ENCODE measurements at regions not wholly inside any gene's neighbourhood (a gene's known extent, or its start where the extent isn't known, plus 50 kb on each side); places are given as distances from the start of the nearest gene placed in this dataset.

GRCh38 chr6:158906926-158907325 lies 87.8 kb upstream of the EZR start:
- Histone ChIP-seq H3K4me3 (ENCODE audit: low read depth, low read length) (no peak overlapping the region), H3K27ac (no peak overlapping the region), H3K36me3 (no peaks in the 10 kb centered on the region), H3K9me3 (ENCODE audit: severe bottlenecking) (peaks cover 10% of the 10 kb centered on the region), H3K27me3 (ENCODE audit: insufficient read depth, low read depth, severe bottlenecking) (no peaks in the 10 kb centered on the region)
- TF ChIP-seq, protein P1, sequence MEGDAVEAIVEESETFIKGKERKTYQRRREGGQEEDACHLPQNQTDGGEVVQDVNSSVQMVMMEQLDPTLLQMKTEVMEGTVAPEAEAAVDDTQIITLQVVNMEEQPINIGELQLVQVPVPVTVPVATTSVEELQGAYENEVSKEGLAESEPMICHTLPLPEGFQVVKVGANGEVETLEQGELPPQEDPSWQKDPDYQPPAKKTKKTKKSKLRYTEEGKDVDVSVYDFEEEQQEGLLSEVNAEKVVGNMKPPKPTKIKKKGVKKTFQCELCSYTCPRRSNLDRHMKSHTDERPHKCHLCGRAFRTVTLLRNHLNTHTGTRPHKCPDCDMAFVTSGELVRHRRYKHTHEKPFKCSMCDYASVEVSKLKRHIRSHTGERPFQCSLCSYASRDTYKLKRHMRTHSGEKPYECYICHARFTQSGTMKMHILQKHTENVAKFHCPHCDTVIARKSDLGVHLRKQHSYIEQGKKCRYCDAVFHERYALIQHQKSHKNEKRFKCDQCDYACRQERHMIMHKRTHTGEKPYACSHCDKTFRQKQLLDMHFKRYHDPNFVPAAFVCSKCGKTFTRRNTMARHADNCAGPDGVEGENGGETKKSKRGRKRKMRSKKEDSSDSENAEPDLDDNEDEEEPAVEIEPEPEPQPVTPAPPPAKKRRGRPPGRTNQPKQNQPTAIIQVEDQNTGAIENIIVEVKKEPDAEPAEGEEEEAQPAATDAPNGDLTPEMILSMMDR (IDR thresholded peaks at IDR 0.05; ENCODE audit: low read depth, low read length): no peak
- DNase-seq: no peak

DNA sequence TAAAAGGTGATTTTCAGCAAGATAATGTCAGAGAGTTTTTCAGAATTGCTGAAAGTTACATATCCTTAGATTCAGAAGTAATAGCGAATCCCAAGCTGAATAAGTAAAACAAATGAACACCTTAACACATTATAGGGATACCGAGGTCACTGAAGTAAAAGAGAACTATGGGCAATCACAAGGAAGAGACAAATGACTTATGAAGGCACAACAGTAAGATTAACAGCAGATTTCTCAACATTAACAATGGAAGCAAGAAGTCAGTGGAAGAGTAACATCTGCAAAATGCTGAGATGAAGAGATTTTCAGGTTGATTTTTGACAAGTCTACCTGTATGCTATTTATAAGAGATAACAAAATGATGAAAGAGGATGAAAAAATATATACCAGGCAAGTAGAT lies 86.1 kb upstream of the EZR start:
- TF ChIP-seq, protein P1 (IDR thresholded peaks at IDR 0.05; ENCODE audit: low read depth, low read length): no peak
- no peak overlapping the region for H3K27ac ChIP-seq
- H3K9me3 ChIP-seq (ENCODE audit: severe bottlenecking): peaks cover 10% of the 10 kb centered on the region
- DNase-seq: no peak
- H3K4me3 ChIP-seq (ENCODE audit: low read depth, low read length): no peak overlapping the region
- H3K27me3 ChIP-seq (ENCODE audit: insufficient read depth, low read depth, severe bottlenecking): no peaks in the 10 kb centered on the region
- H3K36me3 ChIP-seq: no peaks in the 10 kb centered on the region

DNA sequence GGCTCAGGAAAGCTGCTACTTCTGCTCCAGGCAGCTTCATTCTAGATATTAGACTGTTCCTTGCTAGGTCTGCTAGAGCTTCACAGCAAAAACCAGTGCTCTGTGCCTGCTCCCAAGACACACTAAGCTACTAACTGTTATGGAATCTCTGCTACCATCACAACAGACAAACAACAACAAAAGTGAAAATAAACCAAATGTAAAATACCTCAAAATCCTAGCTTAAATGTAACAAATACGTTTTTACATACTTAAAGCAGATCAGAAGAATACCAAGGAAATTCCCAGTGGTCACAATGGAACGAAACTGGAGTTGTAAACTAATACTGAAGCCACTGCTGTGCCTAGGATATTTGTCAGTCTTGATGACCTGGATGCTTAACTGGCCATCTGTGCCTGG lies 84.6 kb upstream of the EZR start:
- TF ChIP-seq, protein P1 (IDR thresholded peaks at IDR 0.05; ENCODE audit: low read depth, low read length): no peak

GRCh38 chr6:158900663-158901312 lies 81.6 kb upstream of the EZR start:
- H3K36me3 ChIP-seq: no peaks in the 10 kb centered on the region
- no peak for DNase-seq
- H3K9me3 ChIP-seq (ENCODE audit: severe bottlenecking): peaks cover 9% of the 10 kb centered on the region
- H3K4me3 ChIP-seq (ENCODE audit: low read depth, low read length): no peak overlapping the region
- H3K27me3 ChIP-seq (ENCODE audit: insufficient read depth, low read depth, severe bottlenecking): no peaks in the 10 kb centered on the region
- no peak overlapping the region for H3K27ac ChIP-seq
- TF ChIP-seq, protein P1 (IDR thresholded peaks at IDR 0.05; ENCODE audit: low read depth, low read length): no peak

More for the DNA sequence above, 84.6 kb upstream of the EZR start:
- Histone ChIP-seq H3K27ac (no peak overlapping the region; the same call in 1 of the 2 replicates), H3K36me3 (no peaks in the 10 kb centered on the region), H3K4me3 (ENCODE audit: low read depth, low read length) (no peak overlapping the region), H3K27me3 (ENCODE audit: insufficient read depth, low read depth, severe bottlenecking) (no peaks in the 10 kb centered on the region), H3K9me3 (ENCODE audit: severe bottlenecking) (peaks cover 10% of the 10 kb centered on the region)
- peak; percentile 48 for DNase-seq

GRCh38 chr6:158897236-158897635 lies 78.1 kb upstream of the EZR start:
- Histone ChIP-seq H3K36me3 (no peaks in the 10 kb centered on the region), H3K27me3 (ENCODE audit: insufficient read depth, low read depth, severe bottlenecking) (no peaks in the 10 kb centered on the region), H3K9me3 (ENCODE audit: severe bottlenecking) (no peaks in the 10 kb centered on the region), H3K27ac (no peak overlapping the region), H3K4me3 (ENCODE audit: low read depth, low read length) (no peak overlapping the region)
- DNase-seq: no peak
- TF ChIP-seq, protein P1 (IDR thresholded peaks at IDR 0.05; ENCODE audit: low read depth, low read length): no peak

GRCh38 chr6:158895661-158896060 lies 76.5 kb upstream of the EZR start:
- H3K36me3 ChIP-seq: no peaks in the 10 kb centered on the region
- no peak overlapping the region for H3K4me3 ChIP-seq (ENCODE audit: low read depth, low read length)
- H3K27ac ChIP-seq: no peak overlapping the region
- no peaks in the 10 kb centered on the region for H3K9me3 ChIP-seq (ENCODE audit: severe bottlenecking)
- no peaks in the 10 kb centered on the region for H3K27me3 ChIP-seq (ENCODE audit: insufficient read depth, low read depth, severe bottlenecking)
- no peak for DNase-seq
- TF ChIP-seq, protein P1 (IDR thresholded peaks at IDR 0.05; ENCODE audit: low read depth, low read length): no peak

All from WERI-Rb-1 (cell line).